ENCODE measurements at regions not wholly inside any gene's neighbourhood (a gene's known extent, or its start where the extent isn't known, plus 50 kb on each side); places are given as distances from the start of the nearest gene placed in this dataset.

DNA sequence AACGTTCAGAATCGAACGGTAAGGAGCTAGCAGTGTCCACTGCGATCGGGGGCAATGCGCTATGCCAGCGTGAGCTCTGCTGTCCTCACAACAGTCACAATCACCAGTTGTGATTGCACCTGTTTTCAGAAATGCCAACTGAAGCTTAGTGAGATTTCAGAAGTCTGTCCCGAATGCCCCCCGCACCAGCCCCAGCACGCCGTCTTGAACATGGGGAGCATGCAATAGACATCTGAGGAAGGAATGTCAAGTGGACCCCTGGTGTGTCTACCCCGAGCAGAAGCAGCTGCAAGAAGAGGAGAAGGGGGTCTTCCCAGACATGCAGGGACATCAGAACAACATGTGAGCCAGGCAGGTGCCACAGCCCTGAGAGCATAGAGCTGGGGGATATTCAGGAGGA lies 125.7 kb upstream of the CHST15 start:
- no peak overlapping the region for H3K4me3 ChIP-seq (ENCODE audit: low read depth, low read length)
- DNase-seq (ENCODE audit: low read depth): no peak
- TF ChIP-seq, protein P1, sequence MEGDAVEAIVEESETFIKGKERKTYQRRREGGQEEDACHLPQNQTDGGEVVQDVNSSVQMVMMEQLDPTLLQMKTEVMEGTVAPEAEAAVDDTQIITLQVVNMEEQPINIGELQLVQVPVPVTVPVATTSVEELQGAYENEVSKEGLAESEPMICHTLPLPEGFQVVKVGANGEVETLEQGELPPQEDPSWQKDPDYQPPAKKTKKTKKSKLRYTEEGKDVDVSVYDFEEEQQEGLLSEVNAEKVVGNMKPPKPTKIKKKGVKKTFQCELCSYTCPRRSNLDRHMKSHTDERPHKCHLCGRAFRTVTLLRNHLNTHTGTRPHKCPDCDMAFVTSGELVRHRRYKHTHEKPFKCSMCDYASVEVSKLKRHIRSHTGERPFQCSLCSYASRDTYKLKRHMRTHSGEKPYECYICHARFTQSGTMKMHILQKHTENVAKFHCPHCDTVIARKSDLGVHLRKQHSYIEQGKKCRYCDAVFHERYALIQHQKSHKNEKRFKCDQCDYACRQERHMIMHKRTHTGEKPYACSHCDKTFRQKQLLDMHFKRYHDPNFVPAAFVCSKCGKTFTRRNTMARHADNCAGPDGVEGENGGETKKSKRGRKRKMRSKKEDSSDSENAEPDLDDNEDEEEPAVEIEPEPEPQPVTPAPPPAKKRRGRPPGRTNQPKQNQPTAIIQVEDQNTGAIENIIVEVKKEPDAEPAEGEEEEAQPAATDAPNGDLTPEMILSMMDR (IDR thresholded peaks at IDR 0.05; ENCODE audit: insufficient read depth, low read length, poor library complexity, severe bottlenecking): no peak
- no peaks in the 10 kb centered on the region for H3K36me3 ChIP-seq (ENCODE audit: control insufficient read depth, insufficient read depth, low read length)
- H3K27me3 ChIP-seq (ENCODE audit: control insufficient read depth, insufficient read depth, low read length): peaks cover 3% of the 10 kb centered on the region

GRCh38 chr10:124217906-124218804 lies 124.8 kb upstream of the CHST15 start:
- Histone ChIP-seq H3K4me3 (ENCODE audit: low read depth, low read length) (no peak overlapping the region), H3K27me3 (ENCODE audit: control insufficient read depth, insufficient read depth, low read length) (peaks cover 3% of the 10 kb centered on the region), H3K36me3 (ENCODE audit: control insufficient read depth, insufficient read depth, low read length) (no peaks in the 10 kb centered on the region)
- no peak for DNase-seq (ENCODE audit: low read depth)
- TF ChIP-seq, protein P1 (IDR thresholded peaks at IDR 0.05; ENCODE audit: insufficient read depth, low read length, poor library complexity, severe bottlenecking): no peak

GRCh38 chr10:124217031-124217430 lies 123.6 kb upstream of the CHST15 start:
- Histone ChIP-seq H3K36me3 (ENCODE audit: control insufficient read depth, insufficient read depth, low read length) (no peaks in the 10 kb centered on the region), H3K4me3 (ENCODE audit: low read depth, low read length) (no peak overlapping the region), H3K27me3 (ENCODE audit: control insufficient read depth, insufficient read depth, low read length) (peaks cover 3% of the 10 kb centered on the region)
- no peak for DNase-seq (ENCODE audit: low read depth)
- TF ChIP-seq, protein P1 (IDR thresholded peaks at IDR 0.05; ENCODE audit: insufficient read depth, low read length, poor library complexity, severe bottlenecking): no peak

GRCh38 chr10:124214610-124215375 lies 121.4 kb upstream of the CHST15 start:
- Histone ChIP-seq H3K36me3 (ENCODE audit: control insufficient read depth, insufficient read depth, low read length) (no peaks in the 10 kb centered on the region), H3K27me3 (ENCODE audit: control insufficient read depth, insufficient read depth, low read length) (peaks cover 3% of the 10 kb centered on the region), H3K4me3 (ENCODE audit: low read depth, low read length) (no peak overlapping the region)
- no peak for DNase-seq (ENCODE audit: low read depth)
- TF ChIP-seq, protein P1 (IDR thresholded peaks at IDR 0.05; ENCODE audit: insufficient read depth, low read length, poor library complexity, severe bottlenecking): no peak

GRCh38 chr10:124213899-124214510 lies 120.6 kb upstream of the CHST15 start:
- Histone ChIP-seq H3K36me3 (ENCODE audit: control insufficient read depth, insufficient read depth, low read length) (no peaks in the 10 kb centered on the region), H3K4me3 (ENCODE audit: low read depth, low read length) (no peak overlapping the region), H3K27me3 (ENCODE audit: control insufficient read depth, insufficient read depth, low read length) (peaks cover 3% of the 10 kb centered on the region)
- TF ChIP-seq, protein P1 (IDR thresholded peaks at IDR 0.05; ENCODE audit: insufficient read depth, low read length, poor library complexity, severe bottlenecking): no peak
- no peak for DNase-seq (ENCODE audit: low read depth)

Data from kidney epithelial cell (primary cell).